SK-N-SH (cell line): ENCODE measurements at regions not wholly inside any gene's neighbourhood (a gene's known extent, or its start where the extent isn't known, plus 50 kb on each side); places are given as distances from the start of the nearest gene placed in this dataset.

ENCODE experiments used
- CTCF ChIA-PET: fragments of 300-600, 350-600 bp; formaldehyde crosslinking; extraction: SDS; loops from one replicate; lab custom pipeline; 2021; lab: Yijun Ruan, JAX
- POLR2A ChIA-PET: fragments of 350-600 bp; sonication (Branson Sonifier 250); formaldehyde crosslinking; extraction: SDS; loops from one replicate; lab custom pipeline; 2020; ENCODE audit warnings: antibody characterized with exemption, inconsistent platforms; lab: Yijun Ruan, JAX
- DNase-seq: peaks from one replicate; pipeline ENCODE4 v3.0.0; 2012
- H2AFZ ChIP-seq: fragments of 200-600 bp; sonication (generic); 2 replicates; pipeline ENCODE4 v1.8.1; 2016; ENCODE audit warnings: antibody characterized with exemption, mild to moderate bottlenecking, low read depth
- H3F3A ChIP-seq: fragments of 200-600 bp; sonication (generic); replicated peaks from 2 replicates; pipeline ENCODE3; 2016; ENCODE audit warnings: antibody characterized with exemption, mild to moderate bottlenecking; ENCODE audit not compliant: insufficient read depth
- H3K27ac ChIP-seq, 2 experiments: fragments of 200-500 bp in 1 of 2; fragments of 200-600 bp in 1 of 2; sonication (Bioruptor generic) in 1 of 2; sonication (generic), shearing (Covaris generic) in 1 of 2; 2 replicates each; pipeline versions ENCODE4 v1.5.1 to v1.6.1; 2014 to 2016; ENCODE audit warnings: low read depth in 2 of 2, inconsistent platforms in 1 of 2, low read length in 1 of 2, mild to moderate bottlenecking in 1 of 2, mixed read lengths in 1 of 2
- H3K27me3 ChIP-seq: fragments of 200-600 bp; sonication (generic), shearing (Covaris generic); 2 replicates; pipeline ENCODE4 v1.6.1; 2016; ENCODE audit warnings: mixed run types; ENCODE audit not compliant: insufficient read depth
- H3K36me3 ChIP-seq, 2 experiments: fragments of 200-500 bp in 1 of 2; fragments of 200-600 bp in 1 of 2; sonication (Bioruptor generic) in 1 of 2; sonication (generic) in 1 of 2; replicated peaks in 1 of 2; 2 replicates each; pipeline versions ENCODE3 to v1.5.1; 2014 to 2016; ENCODE audit warnings: low read length in 1 of 2, mild to moderate bottlenecking in 1 of 2; ENCODE audit not compliant: insufficient read depth in 2 of 2, control insufficient read depth in 1 of 2
- H3K4me1 ChIP-seq, 2 experiments: fragments of 200-500 bp in 1 of 2; fragments of 200-600 bp in 1 of 2; sonication (Bioruptor generic) in 1 of 2; sonication (generic), shearing (Covaris generic) in 1 of 2; 2 replicates each; pipeline versions ENCODE4 v1.5.1 to v1.6.1; 2014 to 2016; ENCODE audit warnings: low read depth in 1 of 2, low read length in 1 of 2, mixed run types in 1 of 2; ENCODE audit not compliant: insufficient read depth in 2 of 2, control insufficient read depth in 1 of 2
- H3K4me2 ChIP-seq: fragments of 200-600 bp; sonication (generic), shearing (Covaris generic); 2 replicates; pipeline ENCODE4 v1.6.1; 2017; ENCODE audit warnings: mixed run types
- H3K4me3 ChIP-seq, 2 experiments: fragments of 200-500 bp in 1 of 2; fragments of 200-600 bp in 1 of 2; sonication (Bioruptor generic) in 1 of 2; sonication (generic), shearing (Covaris generic) in 1 of 2; 2 replicates each; pipeline versions ENCODE4 v1.5.1 to v1.8.1; 2014 to 2016; ENCODE audit warnings: low read depth in 2 of 2, inconsistent platforms in 1 of 2, low read length in 1 of 2, mild to moderate bottlenecking in 1 of 2, mixed read lengths in 1 of 2, moderate library complexity in 1 of 2
- H3K79me2 ChIP-seq: fragments of 200-600 bp; sonication (generic); 2 replicates; pipeline ENCODE4 v1.8.1; 2017; ENCODE audit warnings: mild to moderate bottlenecking; ENCODE audit not compliant: insufficient read depth
- H3K9ac ChIP-seq: fragments of 200-600 bp; sonication (generic); 2 replicates; pipeline ENCODE4 v1.6.1; 2017; ENCODE audit warnings: mixed run types
- H3K9me2 ChIP-seq: fragments of 200-600 bp; sonication (generic); 2 replicates; pipeline ENCODE4 v1.6.1; 2017; ENCODE audit warnings: mixed run types
- H3K9me3 ChIP-seq: fragments of 200-600 bp; sonication (generic); 2 replicates; pipeline ENCODE4 v1.6.1; 2017; ENCODE audit warnings: mixed run types, mild to moderate bottlenecking, moderate library complexity
- H4K20me1 ChIP-seq: fragments of 200-600 bp; sonication (generic); 2 replicates; pipeline ENCODE4 v1.6.1; 2017; ENCODE audit warnings: mild to moderate bottlenecking, mixed run types; ENCODE audit not compliant: insufficient read depth
- CHD2 ChIP-seq: fragments of 150-350 bp; IDR thresholded peaks from 2 replicates; pipeline ENCODE4 v1.6.1; 2018; ENCODE audit warnings: low read length; ENCODE audit not compliant: partially characterized antibody
- CTCF ChIP-seq: fragments of 200-600 bp; sonication (generic); IDR thresholded peaks from 2 replicates; pipeline ENCODE4 v1.6.1; 2017; ENCODE audit warnings: antibody characterized with exemption, mild to moderate bottlenecking, moderate library complexity
- EP300 ChIP-seq, 2 experiments: IDR thresholded peaks; 2 replicates each; pipeline versions ENCODE4 v1.4.0 to v1.6.1; 2012; ENCODE audit warnings: borderline replicate concordance in 1 of 2, low read depth in 1 of 2, low read length in 1 of 2
- EZH2phosphoT487 ChIP-seq: fragments of 200-600 bp; sonication (generic); IDR thresholded peaks from 2 replicates; pipeline ENCODE4 v1.6.1; 2017; ENCODE audit warnings: low read depth, mixed run types, mild to moderate bottlenecking, antibody characterized with exemption, moderate library complexity, borderline replicate concordance
- FOXJ3 ChIP-seq: sonication (generic); formaldehyde crosslinking; IDR thresholded peaks from 2 replicates; pipeline ENCODE4 v1.5.1; 2020; ENCODE audit warnings: mild to moderate bottlenecking, missing genetic modification reagents
- GABPA ChIP-seq: IDR thresholded peaks from 2 replicates; pipeline ENCODE4 v1.4.0; 2012; ENCODE audit warnings: low read depth, mild to moderate bottlenecking
- MEF2A ChIP-seq: IDR thresholded peaks from 2 replicates; pipeline ENCODE4 v1.4.0; 2012; ENCODE audit warnings: low read depth, borderline replicate concordance
- NFIC ChIP-seq: IDR thresholded peaks from 2 replicates; pipeline ENCODE4 v1.4.0; 2012; ENCODE audit warnings: borderline replicate concordance
- NRF1 ChIP-seq: IDR thresholded peaks from 2 replicates; pipeline ENCODE4 v1.6.1; 2012; ENCODE audit warnings: low read depth, mild to moderate bottlenecking, low read length
- RAD21 ChIP-seq: IDR thresholded peaks from 2 replicates; pipeline ENCODE4 v1.6.1; 2012; ENCODE audit warnings: mild to moderate bottlenecking, low read length
- RCOR1 ChIP-seq: fragments of 150-350 bp; IDR thresholded peaks from 2 replicates; pipeline ENCODE4 v1.6.1; 2017; ENCODE audit warnings: antibody characterized with exemption, low read length
- RFX5 ChIP-seq: IDR thresholded peaks from 2 replicates; pipeline ENCODE4 v1.6.1; 2012; ENCODE audit warnings: mild to moderate bottlenecking, improper control_type of control experiment, low read length
- RXRA ChIP-seq: IDR thresholded peaks from 2 replicates; pipeline ENCODE4 v1.4.0; 2012; ENCODE audit warnings: low read depth, mild to moderate bottlenecking, borderline replicate concordance
- SIN3A ChIP-seq: IDR thresholded peaks from 2 replicates; pipeline ENCODE4 v1.6.1; 2012; ENCODE audit warnings: low read depth, mild to moderate bottlenecking, low read length, moderate library complexity, borderline replicate concordance
- SMC3 ChIP-seq: IDR thresholded peaks from 2 replicates; pipeline ENCODE4 v1.6.1; 2012; ENCODE audit warnings: low read depth, low read length, improper control_type of control experiment
- TAF1 ChIP-seq: IDR thresholded peaks from 2 replicates; pipeline ENCODE4 v1.6.1; 2012; ENCODE audit warnings: low read depth, mild to moderate bottlenecking, low read length, moderate library complexity, borderline replicate concordance
- TCF12 ChIP-seq: IDR thresholded peaks from 2 replicates; pipeline ENCODE4 v1.4.0; 2012
- TEAD4 ChIP-seq: IDR thresholded peaks from 2 replicates; pipeline ENCODE4 v1.4.0; 2012; ENCODE audit warnings: mild to moderate bottlenecking, borderline replicate concordance; ENCODE audit not compliant: insufficient read depth
- USF1 ChIP-seq: IDR thresholded peaks from 2 replicates; pipeline ENCODE4 v1.4.0; 2012; ENCODE audit warnings: low read depth, borderline replicate concordance
- USF2 ChIP-seq: fragments of 150-350 bp; IDR thresholded peaks from 2 replicates; pipeline ENCODE4 v1.6.1; 2017; ENCODE audit warnings: antibody characterized with exemption, low read length, low read depth, borderline replicate concordance
- YY1 ChIP-seq: IDR thresholded peaks from 2 replicates; pipeline ENCODE4 v1.4.0; 2012; ENCODE audit warnings: low read depth, mild to moderate bottlenecking
- WGBS: methylation state at CpG from one replicate; pipeline ENCODE4 v1.1.6; 2017; ENCODE audit warnings: low lambda C conversion rate; 5-methylcytosine and 5-hydroxymethylcytosine counted together

GRCh38 chr21:38637161-38637560 is 138.9 kb upstream of the ERG start:
- Histone ChIP-seq H3K4me1 (no peaks in the 10 kb centered on the region; a peak in 2 of 4 replicates), H3K9me2 (no peaks in the 10 kb centered on the region), H3F3A (no peaks in the 10 kb centered on the region), H3K27me3 (peaks cover 14% of the 10 kb centered on the region), H2AFZ (no peak overlapping the region), H4K20me1 (no peaks in the 10 kb centered on the region), H3K9ac (no peak overlapping the region), H3K4me3 (no peak overlapping the region), H3K36me3 (no peaks in the 10 kb centered on the region), H3K79me2 (no peaks in the 10 kb centered on the region), H3K27ac (no peak overlapping the region), H3K4me2 (no peak overlapping the region), H3K9me3 (no peaks in the 10 kb centered on the region)
- WGBS: 68% methylated on average over 3 of the region's 3 CpGs
- TF ChIP-seq USF1: no peak
- no peak for TF ChIP-seq RCOR1
- TF ChIP-seq GABPA: no peak
- no peak for TF ChIP-seq SIN3A
- no peak for TF ChIP-seq NFIC
- no peak for TF ChIP-seq CTCF
- no peak for TF ChIP-seq RAD21
- no peak for TF ChIP-seq MEF2A
- no peak for TF ChIP-seq RFX5
- no peak for TF ChIP-seq USF2
- no peak for TF ChIP-seq YY1
- ChIA-PET CTCF (no interaction called here), POLR2A (no interaction called here)
- no peak for DNase-seq

DNA sequence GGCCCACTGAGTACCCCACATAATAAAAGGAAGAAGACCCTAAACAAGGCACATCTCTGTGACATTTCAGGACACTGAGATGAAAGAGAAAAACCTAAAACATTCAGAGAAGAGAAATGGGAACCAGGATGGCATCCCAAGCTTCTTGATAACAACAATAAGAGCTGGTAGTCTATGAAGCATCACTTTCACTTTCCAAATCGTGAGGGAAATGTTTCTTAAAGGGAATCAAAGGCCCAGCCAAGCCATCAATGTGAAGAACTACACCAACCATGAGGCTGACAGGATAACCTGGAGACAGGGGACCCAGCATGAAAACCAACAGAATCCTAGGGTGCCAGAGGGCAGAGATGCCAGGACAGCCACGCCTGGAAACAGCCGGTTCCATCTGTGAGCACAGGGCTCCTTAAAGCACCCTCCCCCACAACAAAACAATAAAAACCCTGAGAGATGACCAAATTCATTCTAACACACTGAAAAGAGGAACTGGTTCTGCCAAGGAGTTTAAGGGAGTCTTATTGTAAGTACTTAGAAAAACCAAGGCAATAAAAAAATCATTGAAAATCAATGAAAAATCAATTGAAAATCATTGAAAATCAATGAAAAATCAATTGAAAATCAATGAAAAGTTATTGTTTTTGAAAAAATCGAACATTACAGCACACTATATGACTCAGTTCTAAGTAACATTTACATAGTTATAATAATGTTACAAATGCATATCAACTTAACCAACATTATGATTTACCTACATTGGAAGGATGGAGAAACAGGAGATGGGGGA is 141.5 kb upstream of the ERG start:
- WGBS: 32% methylated on average over 4 of the region's 4 CpGs
- no peaks in the 10 kb centered on the region for H3K9me3 ChIP-seq
- POLR2A ChIA-PET: no interaction called here
- no peak overlapping the region for H3K9ac ChIP-seq
- CTCF ChIA-PET: no interaction called here
- no peaks in the 10 kb centered on the region for H3K9me2 ChIP-seq
- H3K4me2 ChIP-seq: peak overlapping the region; percentile 39; the same call in 1 of the 2 replicates
- H3K36me3 ChIP-seq: no peaks in the 10 kb centered on the region
- DNase-seq: no peak
- no peaks in the 10 kb centered on the region for H4K20me1 ChIP-seq
- peaks cover under 1% of the 10 kb centered on the region for H3F3A ChIP-seq
- H3K4me1 ChIP-seq: no peaks in the 10 kb centered on the region; a peak in 2 of 4 replicates
- H3K79me2 ChIP-seq: no peaks in the 10 kb centered on the region
- H3K4me3 ChIP-seq: peak overlapping the region in 1 of 2 experiments; percentile 6; a peak in 1 of 4 replicates
- peaks cover 24% of the 10 kb centered on the region for H3K27me3 ChIP-seq
- no peak overlapping the region for H2AFZ ChIP-seq
- no peak overlapping the region for H3K27ac ChIP-seq
- TF ChIP-seq TCF12 (no peak), TEAD4 (no peak), CTCF (no peak), USF1 (no peak), RXRA (no peak), NRF1 (no peak), EZH2phosphoT487 (no peak), SMC3 (no peak), FOXJ3 (CRISPR knock-in tag) (no peak), EP300 (IDR thresholded peaks at IDR 0.05; ENCODE audit: borderline replicate concordance in 1 of 2, low read depth in 1 of 2, low read length in 1 of 2) (no peak), NFIC (no peak), CHD2 (no peak), RAD21 (no peak), TAF1 (no peak)
